Naive thymus-derived CD4-positive, alpha-beta T cell (primary cell): ENCODE measurements at regions not wholly inside any gene's neighbourhood (a gene's known extent, or its start where the extent isn't known, plus 50 kb on each side); places are given as distances from the start of the nearest gene placed in this dataset.

Experiments used
- ATAC-seq: fragments of 150-1000 bp; cut with Tn5 transposase; 2 replicates; pipeline ENCODE4 v1.10.0; 2021; ENCODE audit warnings: mild to moderate bottlenecking, moderate library complexity
- CTCF ChIA-PET: fragments of 350-600 bp; sonication (Branson Sonifier 250); formaldehyde crosslinking; loops from one replicate; lab custom pipeline; 2021; ENCODE audit warnings: antibody characterized with exemption; lab: Charles Lee
- POLR2A ChIA-PET: fragments of 350-600 bp; sonication (Branson Sonifier 250); formaldehyde crosslinking; loops from one replicate; lab custom pipeline; 2021; ENCODE audit warnings: antibody characterized with exemption, inconsistent platforms; lab: Charles Lee
- DNase-seq, 9 donors: peaks; one replicate each; pipeline versions ENCODE4 v3.0.0 to v3.0.0-alpha.2; 2020 to 2022; ENCODE audit warnings: mixed read lengths in 1 of 9
- H3K27ac ChIP-seq: one replicate; pipeline ENCODE4 v1.7.0; 2013; ENCODE audit warnings: mild to moderate bottlenecking, low read depth, low read length, moderate library complexity
- H3K27me3 ChIP-seq, 2 donors: one replicate each; pipeline ENCODE4 v1.7.0; 2013; ENCODE audit warnings: low read length in 2 of 2, mild to moderate bottlenecking in 2 of 2, moderate library complexity in 2 of 2; ENCODE audit not compliant: control insufficient read depth in 2 of 2, insufficient read depth in 2 of 2
- H3K36me3 ChIP-seq, 3 experiments: 1 replicate in 2 of 3; 2 replicates in 1 of 3; pipeline ENCODE4 v1.7.0; 2013; ENCODE audit warnings: low read length in 3 of 3, mild to moderate bottlenecking in 3 of 3, moderate library complexity in 1 of 3; ENCODE audit not compliant: insufficient read depth in 3 of 3, control insufficient read depth in 2 of 3
- H3K4me1 ChIP-seq, 2 donors: one replicate each; pipeline ENCODE4 v1.7.0; 2013; ENCODE audit warnings: low read length in 2 of 2, mild to moderate bottlenecking in 2 of 2, moderate library complexity in 1 of 2; ENCODE audit not compliant: control insufficient read depth in 2 of 2, insufficient read depth in 2 of 2
- H3K4me3 ChIP-seq: 2 replicates; pipeline ENCODE4 v1.7.0; 2013; ENCODE audit warnings: mild to moderate bottlenecking, low read length
- H3K9me3 ChIP-seq, 3 experiments: 1 replicate in 2 of 3; 2 replicates in 1 of 3; pipeline ENCODE4 v1.7.0; 2013; ENCODE audit warnings: low read length in 3 of 3; ENCODE audit not compliant: control insufficient read depth in 2 of 3
- H3K27ac Mint-ChIP-seq, 9 donors: one replicate each; pipeline ENCODE4 v1.8.0; 2020 to 2022; ENCODE audit warnings: mixed read lengths in 9 of 9, mild to moderate bottlenecking in 8 of 9, moderate library complexity in 5 of 9, inconsistent platforms in 2 of 9
- H3K27me3 Mint-ChIP-seq, 5 donors: one replicate each; pipeline ENCODE4 v1.8.0; 2021 to 2022; ENCODE audit warnings: mixed read lengths in 5 of 5, mild to moderate bottlenecking in 1 of 5
- H3K36me3 Mint-ChIP-seq, 5 donors: one replicate each; pipeline ENCODE4 v1.8.0; 2020 to 2022; ENCODE audit warnings: mixed read lengths in 5 of 5, mild to moderate bottlenecking in 3 of 5, inconsistent platforms in 1 of 5
- H3K4me1 Mint-ChIP-seq, 7 donors: one replicate each; pipeline ENCODE4 v1.8.0; 2020 to 2022; ENCODE audit warnings: mixed read lengths in 7 of 7, mild to moderate bottlenecking in 3 of 7, inconsistent platforms in 1 of 7
- H3K4me3 Mint-ChIP-seq, 10 donors: one replicate each; pipeline ENCODE4 v1.8.0; 2020 to 2022; ENCODE audit warnings: mild to moderate bottlenecking in 10 of 10, mixed read lengths in 10 of 10, moderate library complexity in 6 of 10, inconsistent platforms in 2 of 10
- H3K9me3 Mint-ChIP-seq, 11 donors: one replicate each; pipeline ENCODE4 v1.8.0; 2020 to 2022; ENCODE audit warnings: mixed read lengths in 11 of 11, mild to moderate bottlenecking in 4 of 11, inconsistent platforms in 1 of 11, moderate library complexity in 1 of 11
- intact Hi-C, 2 donors: fragments of 100-400 bp; cut with micrococcal nuclease; formaldehyde crosslinking; loops; one replicate each; pipeline ENCODE4 v1.15.1; 2023

GRCh38 chr14:76617440-76617839 is 143.8 kb upstream of the VASH1 start:
- Mint-ChIP-seq H3K4me3 (no peak overlapping the region), H3K4me1 (no peaks in the 10 kb centered on the region), H3K36me3 (peaks cover 0 to 7% (median 3%) of the 10 kb centered on the region in 5 donors), H3K9me3 (peaks cover 6 to 45% (median 27%) of the 10 kb centered on the region in 11 donors), H3K27ac (no peak overlapping the region), H3K27me3 (peaks cover 0 to 22% (median 11%) of the 10 kb centered on the region in 5 donors)
- DNase-seq, result no peak
- CTCF ChIA-PET, result no interaction called here
- Histone ChIP-seq H3K4me3 (no peak overlapping the region), H3K27ac (no peak overlapping the region), H3K4me1 (no peaks in the 10 kb centered on the region), H3K9me3 (peaks cover 0 to 14% (median 3%) of the 10 kb centered on the region in 3 experiments), H3K27me3 (no peaks in the 10 kb centered on the region), H3K36me3 (no peaks in the 10 kb centered on the region)
- intact Hi-C loops, result no loop called here
- POLR2A ChIA-PET, result no interaction called here
- ATAC-seq, result no peak

GRCh38 chr14:76636602-76637001 is 124.7 kb upstream of the VASH1 start:
- ChIA-PET POLR2A (no interaction called here), CTCF (no interaction called here)
- Mint-ChIP-seq H3K9me3 (no peaks in the 10 kb centered on the region), H3K27ac (no peak overlapping the region), H3K27me3 (peaks cover 6 to 33% (median 22%) of the 10 kb centered on the region in 5 donors), H3K4me3 (no peak overlapping the region), H3K36me3 (no peaks in the 10 kb centered on the region), H3K4me1 (no peaks in the 10 kb centered on the region)
- Histone ChIP-seq H3K9me3 (no peaks in the 10 kb centered on the region), H3K4me3 (no peak overlapping the region), H3K4me1 (no peaks in the 10 kb centered on the region), H3K27me3 (no peaks in the 10 kb centered on the region), H3K27ac (no peak overlapping the region), H3K36me3 (no peaks in the 10 kb centered on the region)
- ATAC-seq (no peak), DNase-seq (no peak)
- intact Hi-C loops, result no loop called here

- ChIA-PET CTCF (no interaction called here), POLR2A (no interaction called here)
- Histone ChIP-seq H3K4me1 (no peaks in the 10 kb centered on the region), H3K27me3 (no peaks in the 10 kb centered on the region), H3K9me3 (no peaks in the 10 kb centered on the region), H3K27ac (no peak overlapping the region), H3K36me3 (no peaks in the 10 kb centered on the region), H3K4me3 (no peak overlapping the region)
- intact Hi-C loops, result no loop called here
- H3K36me3 Mint-ChIP-seq, result no peaks in the 10 kb centered on the region
- H3K4me3 Mint-ChIP-seq, result no peak overlapping the region
- no peak for ATAC-seq
- H3K4me1 Mint-ChIP-seq, result peaks cover 0 to 1% (median 0%) of the 10 kb centered on the region in 7 donors
- H3K27ac Mint-ChIP-seq, result no peak overlapping the region
- peaks cover 8 to 49% (median 31%) of the 10 kb centered on the region in 5 donors for H3K27me3 Mint-ChIP-seq
- DNase-seq, result no peak
- no peaks in the 10 kb centered on the region for H3K9me3 Mint-ChIP-seq
Observed at GRCh38 chr14:76638841-76639240, 122.4 kb upstream of the VASH1 start.

GRCh38 chr14:76639606-76640229 is 121.5 kb upstream of the VASH1 start:
- Histone ChIP-seq H3K9me3 (no peaks in the 10 kb centered on the region), H3K27ac (no peak overlapping the region), H3K36me3 (no peaks in the 10 kb centered on the region), H3K4me3 (no peak overlapping the region), H3K27me3 (no peaks in the 10 kb centered on the region), H3K4me1 (no peaks in the 10 kb centered on the region)
- ATAC-seq, result no peak
- Mint-ChIP-seq H3K4me1 (peaks cover 0 to 1% (median 0%) of the 10 kb centered on the region in 7 donors), H3K27me3 (peaks cover 8 to 48% (median 38%) of the 10 kb centered on the region in 5 donors), H3K36me3 (no peaks in the 10 kb centered on the region), H3K9me3 (no peaks in the 10 kb centered on the region), H3K4me3 (no peak overlapping the region), H3K27ac (no peak overlapping the region)
- intact Hi-C loops, result no loop called here
- ChIA-PET POLR2A (no interaction called here), CTCF (no interaction called here)
- DNase-seq, result no peak

GRCh38 chr14:76640923-76641395 is 120.3 kb upstream of the VASH1 start:
- ChIA-PET CTCF (interaction anchor here (0.7 kb wide), 1 partner anchor 289 kb away, joined by 3 read pairs; no protein-coding TSS in a partner anchor), POLR2A (no interaction called here)
- Histone ChIP-seq H3K9me3 (no peaks in the 10 kb centered on the region), H3K27me3 (no peaks in the 10 kb centered on the region), H3K4me3 (no peak overlapping the region), H3K36me3 (no peaks in the 10 kb centered on the region), H3K4me1 (no peaks in the 10 kb centered on the region), H3K27ac (no peak overlapping the region)
- H3K4me1 Mint-ChIP-seq, result peaks cover 0 to 1% (median 0%) of the 10 kb centered on the region in 7 donors
- peaks cover 0 to 2% (median 0%) of the 10 kb centered on the region in 11 donors for H3K9me3 Mint-ChIP-seq
- intact Hi-C loops, result no loop called here
- H3K27ac Mint-ChIP-seq, result no peak overlapping the region
- peaks cover 17 to 40% (median 34%) of the 10 kb centered on the region in 5 donors for H3K27me3 Mint-ChIP-seq
- no peak overlapping the region for H3K4me3 Mint-ChIP-seq
- ATAC-seq (no peak), DNase-seq (no peak)
- H3K36me3 Mint-ChIP-seq, result no peaks in the 10 kb centered on the region

- ATAC-seq, result no peak
- ChIA-PET POLR2A (no interaction called here), CTCF (interaction anchor here (0.7 kb wide), 1 partner anchor 289 kb away, joined by 3 read pairs; no protein-coding TSS in a partner anchor)
- Histone ChIP-seq H3K36me3 (no peaks in the 10 kb centered on the region), H3K4me1 (no peaks in the 10 kb centered on the region), H3K4me3 (no peak overlapping the region), H3K27me3 (no peaks in the 10 kb centered on the region), H3K27ac (no peak overlapping the region), H3K9me3 (no peaks in the 10 kb centered on the region)
- no peaks in the 10 kb centered on the region for H3K36me3 Mint-ChIP-seq
- peaks cover 17 to 40% (median 31%) of the 10 kb centered on the region in 5 donors for H3K27me3 Mint-ChIP-seq
- H3K4me3 Mint-ChIP-seq, result no peak overlapping the region
- H3K9me3 Mint-ChIP-seq, result peaks cover 0 to 2% (median 0%) of the 10 kb centered on the region in 11 donors
- intact Hi-C loops, result no loop called here
- no peak overlapping the region for H3K27ac Mint-ChIP-seq
- no peak for DNase-seq
- peaks cover 0 to 1% (median 0%) of the 10 kb centered on the region in 7 donors for H3K4me1 Mint-ChIP-seq
Observed at GRCh38 chr14:76641541-76641940, 119.7 kb upstream of the VASH1 start.

- Mint-ChIP-seq H3K9me3 (peaks cover 0 to 2% (median 0%) of the 10 kb centered on the region in 11 donors), H3K4me1 (peaks cover 0 to 1% (median 0%) of the 10 kb centered on the region in 7 donors), H3K36me3 (no peaks in the 10 kb centered on the region), H3K27ac (no peak overlapping the region), H3K4me3 (no peak overlapping the region), H3K27me3 (peaks cover 17 to 37% (median 27%) of the 10 kb centered on the region in 5 donors)
- H3K27ac ChIP-seq, result no peak overlapping the region
- intact Hi-C loops, result no loop called here
- no peak for DNase-seq
- H3K9me3 ChIP-seq, result no peaks in the 10 kb centered on the region
- H3K4me1 ChIP-seq, result no peaks in the 10 kb centered on the region
- H3K4me3 ChIP-seq, result no peak overlapping the region
- CTCF ChIA-PET, result no interaction called here
- H3K36me3 ChIP-seq, result no peaks in the 10 kb centered on the region
- POLR2A ChIA-PET, result no interaction called here
- H3K27me3 ChIP-seq, result no peaks in the 10 kb centered on the region
- no peak for ATAC-seq
Observed at GRCh38 chr14:76643887-76644286, 117.4 kb upstream of the VASH1 start.
